Heart left ventricle (tissue), 16 donors: ENCODE measurements at regions not wholly inside any gene's neighbourhood (a gene's known extent, or its start where the extent isn't known, plus 50 kb on each side); places are given as distances from the start of the nearest gene placed in this dataset.

Experiments
- ATAC-seq, 4 donors: fragments of 200-7000 bp; cut with Tn5 transposase; one replicate each; pipeline ENCODE4 v1.9.1; 2020 to 2022; ENCODE audit warnings: moderate library complexity in 4 of 4, mild to moderate bottlenecking in 3 of 4, moderate number of reproducible peaks in 1 of 4
- DNase-seq, 5 donors: peaks; one replicate each; pipeline ENCODE4 v3.0.0-alpha.2; 2020
- H3K27ac ChIP-seq, 12 donors: fragments of 200-600 bp; sonication (generic) in 4 of 12; one replicate each; pipeline versions ENCODE4 v1.5.0 to v1.8.0; 2016 to 2022; ENCODE audit warnings: mild to moderate bottlenecking in 2 of 12
- H3K27me3 ChIP-seq, 9 donors: fragments of 200-600 bp; sonication (generic) in 2 of 9; one replicate each; pipeline versions ENCODE4 v1.5.1 to v1.8.0; 2016 to 2022; ENCODE audit warnings: mild to moderate bottlenecking in 3 of 9
- H3K36me3 ChIP-seq, 9 donors: fragments of 200-600 bp; sonication (generic) in 2 of 9; one replicate each; pipeline versions ENCODE4 v1.5.0 to v1.8.0; 2018 to 2022; ENCODE audit warnings: mild to moderate bottlenecking in 2 of 9
- H3K4me1 ChIP-seq, 12 donors: fragments of 200-600 bp; sonication (generic) in 4 of 12; one replicate each; pipeline versions ENCODE4 v1.5.0 to v1.8.0; 2016 to 2022; ENCODE audit warnings: mild to moderate bottlenecking in 3 of 12
- H3K4me3 ChIP-seq, 12 donors: fragments of 200-600 bp; sonication (generic) in 4 of 12; one replicate each; pipeline versions ENCODE4 v1.5.0 to v1.8.0; 2017 to 2022; ENCODE audit warnings: mild to moderate bottlenecking in 9 of 12, moderate library complexity in 4 of 12
- H3K9me3 ChIP-seq, 12 donors: fragments of 200-600 bp; sonication (generic) in 4 of 12; one replicate each; pipeline versions ENCODE4 v1.5.0 to v1.8.0; 2016 to 2022; ENCODE audit warnings: mild to moderate bottlenecking in 1 of 12
- CTCF ChIP-seq, 12 donors: fragments of 200-600 bp; sonication (generic) in 4 of 12; IDR thresholded peaks; one replicate each; pipeline versions ENCODE4 v1.5.0 to v1.8.0; 2018 to 2022; ENCODE audit warnings: antibody characterized with exemption in 12 of 12, mild to moderate bottlenecking in 5 of 12
- POLR2A ChIP-seq, 2 donors: fragments of 450-650 bp; IDR thresholded peaks; one replicate each; pipeline ENCODE4 v1.6.1; 2017; ENCODE audit warnings: antibody characterized with exemption in 2 of 2, mild to moderate bottlenecking in 2 of 2, moderate library complexity in 2 of 2
- WGBS, 4 donors: extraction: QIAGEN DNeasy Blood & Tissue Kit in 2 of 4; methylation state at CpG; one replicate each; pipeline versions ENCODE4 v1.1.5 to v1.1.7; 2013 to 2018; 5-methylcytosine and 5-hydroxymethylcytosine counted together
- intact Hi-C, 10 donors: fragments of 100-400 bp; cut with DNase I; formaldehyde crosslinking; loops; one replicate each; pipeline versions ENCODE4 v1.11.1 to v1.14.2; 2022
- donor health status: ischemic (EF 13 %, LVEDD 7.1; RV severe dilation, severe dysfunction).
- donor health status: healthy with polysubstance abuse.
- donor health status: DM: no; HTN: yes; CAD: no.
- donor health status: DM: no; HTN: no; CAD: no.
- donor health status: ischemic (EF 25% LVEDD 6.9; RV normal size, moderate dysfunction).
- donor health status: ischemic (EF 25% LVEDD 5.7; RV mildly dilated, moderate dysfunction).
- donor health status: healthy.
- donor health status: DM: yes; HTN: yes; CAD: no.
- donor health status: ischemic (EF 35%, LVEDD 5.7; RV mildly dilated, moderate dysfunction).
- donor health status: nonischemic (EF 11% LVEDD 7.7; RV severe dilation, severe dysfunction).
- donor health status: DM: yes; HTN: yes; CAD: no.
- donor health status: PGD.
- donor health status: ischemic (EF 29% LVEDD 5.4; RV normal size, mild dysfunction).
- donor health status: nonischemic (EF 23%, LVEDD 6.1; RV moderate dilation, normal function).

GRCh38 chr17:72039490-72039889 is 81.3 kb upstream of the SOX9 start:
- no peak for DNase-seq
- Histone ChIP-seq H3K4me3 (no peak overlapping the region), H3K27me3 (no peaks in the 10 kb centered on the region), H3K27ac (no peak overlapping the region), H3K36me3 (no peaks in the 10 kb centered on the region), H3K4me1 (peaks cover 0 to 3% (median 0%) of the 10 kb centered on the region in 12 donors), H3K9me3 (no peaks in the 10 kb centered on the region)
- intact Hi-C loops = no loop called here
- no peak for TF ChIP-seq POLR2A (IDR thresholded peaks at IDR 0.05)
- WGBS, 4 donors = 59 to 71% (median 62%) methylated on average over 2 of the region's 2 CpGs
- no peak for ATAC-seq

DNA sequence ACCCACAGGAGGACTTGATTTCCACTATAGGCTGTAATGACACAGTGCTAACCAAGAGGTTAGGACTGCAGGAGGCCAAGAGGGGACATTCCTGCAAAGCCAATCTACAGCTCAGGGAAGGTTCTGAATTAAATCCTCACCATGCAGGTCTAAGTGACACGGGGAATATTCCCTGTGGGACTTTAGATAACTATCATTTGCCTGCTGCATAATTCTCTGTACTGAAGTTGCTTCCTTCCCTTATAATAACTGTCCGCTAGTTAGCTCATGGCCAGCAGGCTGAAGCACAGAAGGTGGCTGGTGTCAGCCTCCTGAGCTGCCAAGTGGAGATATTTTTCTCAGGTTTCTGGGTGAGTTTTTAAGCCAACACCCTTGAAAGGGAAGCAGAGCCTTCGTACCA is 74.6 kb upstream of the SOX9 start:
- TF ChIP-seq POLR2A (IDR thresholded peaks at IDR 0.05) (no peak), CTCF (IDR thresholded peaks at IDR 0.05) (no peak)
- Histone ChIP-seq H3K36me3 (no peaks in the 10 kb centered on the region), H3K4me1 (no peaks in the 10 kb centered on the region), H3K9me3 (no peaks in the 10 kb centered on the region), H3K27ac (no peak overlapping the region), H3K4me3 (no peak overlapping the region), H3K27me3 (peaks cover 0 to 5% (median 0%) of the 10 kb centered on the region in 9 donors)
- DNase-seq (no peak), ATAC-seq (no peak)
- WGBS, 4 donors = 67 to 76% (median 70%) methylated on average over 3 of the region's 3 CpGs
- intact Hi-C loops = no loop called here

DNA sequence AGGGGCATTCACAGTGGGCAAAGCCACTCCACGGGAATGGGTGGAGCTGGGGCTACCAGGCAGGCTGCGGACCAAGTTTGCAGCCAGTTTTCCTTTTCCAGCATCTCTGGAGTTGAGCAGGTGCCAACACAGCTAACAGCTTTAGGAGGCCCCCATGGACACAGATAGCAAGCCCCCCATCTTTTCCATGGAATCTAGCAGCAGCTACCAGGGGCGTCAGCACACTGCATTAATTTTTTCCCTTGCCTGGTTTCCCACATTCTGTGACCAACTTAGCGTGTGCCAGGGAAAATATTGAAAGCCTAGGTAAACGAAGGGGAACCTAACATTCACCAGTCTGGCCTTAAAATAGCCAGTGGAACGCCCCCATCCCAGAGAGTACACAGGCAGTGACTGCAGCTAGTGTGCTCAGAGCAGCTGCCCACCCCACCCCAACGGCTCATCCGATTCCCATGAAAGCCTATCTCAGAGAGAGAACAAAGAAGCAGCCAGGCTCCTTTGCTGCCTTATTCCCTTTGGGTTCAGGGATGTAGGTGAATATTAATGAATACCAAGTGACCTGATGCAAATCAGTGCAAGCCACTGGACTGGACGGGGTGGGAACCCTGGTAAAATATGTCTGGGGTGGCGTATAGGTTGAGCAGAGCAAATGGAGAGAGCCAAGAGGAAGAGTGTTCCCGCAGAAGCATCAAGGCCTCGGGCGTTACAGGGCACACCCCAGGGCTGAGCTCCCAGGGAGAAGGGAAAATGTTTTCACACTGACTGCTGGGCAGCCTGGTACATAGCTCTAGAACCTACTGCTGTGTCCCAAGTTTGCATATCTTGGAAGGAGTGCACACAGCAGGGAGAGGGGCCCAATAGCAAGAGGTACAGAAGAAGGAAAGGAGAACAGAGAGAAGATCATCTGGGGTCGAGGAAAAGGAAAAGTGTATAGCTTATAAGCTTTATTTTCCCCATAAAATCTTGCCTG is 73.9 kb upstream of the SOX9 start:
- no peak overlapping the region for H3K4me3 ChIP-seq
- intact Hi-C loops = no loop called here
- H3K9me3 ChIP-seq = no peaks in the 10 kb centered on the region
- H3K27ac ChIP-seq = no peak overlapping the region
- no peaks in the 10 kb centered on the region for H3K4me1 ChIP-seq
- DNase-seq (no peak), ATAC-seq (no peak)
- H3K36me3 ChIP-seq = no peaks in the 10 kb centered on the region
- WGBS, 4 donors = 69 to 80% (median 75%) methylated on average over 14 of the region's 14 CpGs
- TF ChIP-seq POLR2A (IDR thresholded peaks at IDR 0.05) (no peak), CTCF (IDR thresholded peaks at IDR 0.05) (no peak)
- peaks cover 0 to 5% (median 0%) of the 10 kb centered on the region in 9 donors for H3K27me3 ChIP-seq

GRCh38 chr17:72049914-72050313 is 70.9 kb upstream of the SOX9 start:
- DNase-seq (no peak), ATAC-seq (no peak)
- Histone ChIP-seq H3K9me3 (no peaks in the 10 kb centered on the region), H3K4me3 (no peak overlapping the region), H3K36me3 (no peaks in the 10 kb centered on the region), H3K4me1 (peaks cover 0 to 9% (median 0%) of the 10 kb centered on the region in 12 donors), H3K27me3 (peaks cover 0 to 12% (median 0%) of the 10 kb centered on the region in 9 donors), H3K27ac (no peak overlapping the region)
- no peak for TF ChIP-seq POLR2A (IDR thresholded peaks at IDR 0.05)
- intact Hi-C loops = no loop called here
- WGBS, 4 donors = 90 to 96% (median 95%) methylated on average over 2 of the region's 2 CpGs

DNA sequence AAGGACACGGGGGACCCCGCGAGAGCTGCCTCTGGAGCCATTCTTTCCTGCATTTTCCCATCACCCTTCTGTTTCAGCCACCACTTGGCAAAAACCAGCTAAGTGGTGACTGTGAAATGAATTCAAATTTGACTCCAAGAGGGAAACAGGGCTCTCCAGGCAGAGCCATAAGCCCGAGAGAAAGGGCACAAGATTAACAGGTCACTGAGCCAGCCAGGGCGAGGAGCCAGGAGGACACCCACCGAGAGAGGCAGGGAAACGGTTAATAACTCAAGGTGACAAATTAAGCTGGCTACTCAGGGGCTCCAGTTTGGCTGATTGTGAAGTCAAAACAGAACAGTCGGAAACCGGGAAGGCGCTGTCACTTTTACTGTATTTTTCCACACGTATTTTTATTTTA is 67.8 kb upstream of the SOX9 start:
- no peak overlapping the region for H3K27ac ChIP-seq
- peak overlapping the region in 1 of 12 donors; percentile 25 for H3K4me3 ChIP-seq
- H3K27me3 ChIP-seq = peaks cover 0 to 12% (median 0%) of the 10 kb centered on the region in 9 donors
- intact Hi-C loops = no loop called here
- H3K4me1 ChIP-seq = peaks cover 0 to 9% (median 0%) of the 10 kb centered on the region in 12 donors
- TF ChIP-seq CTCF (IDR thresholded peaks at IDR 0.05) (no peak), POLR2A (IDR thresholded peaks at IDR 0.05) (no peak)
- ATAC-seq (no peak), DNase-seq (no peak)
- WGBS, 4 donors = 17 to 23% (median 20%) methylated on average over 11 of the region's 11 CpGs
- H3K36me3 ChIP-seq = no peaks in the 10 kb centered on the region
- H3K9me3 ChIP-seq = no peaks in the 10 kb centered on the region
